NCI-H2107 (cell line): ENCODE measurements at regions not wholly inside any gene's neighbourhood (a gene's known extent, or its start where the extent isn't known, plus 50 kb on each side); places are given as distances from the start of the nearest gene placed in this dataset.
"Not testable (repeated sequence)": the region's sequence is repeated elsewhere in the genome, so short reads cannot be mapped to it uniquely, and the experiment has no call there.

Source experiments
- DNase-seq: peaks from one replicate; lab custom pipeline; 2025; lab: John Stamatoyannopoulos, UW

- DNase-seq, result no peak
These were observed 471.9 kb downstream of the RPS29 start for GRCh38 chr14:49114161-49114893.

- DNase-seq, result no peak
These were observed 479.2 kb downstream of the RPS29 start for GRCh38 chr14:49106741-49107667.

DNA sequence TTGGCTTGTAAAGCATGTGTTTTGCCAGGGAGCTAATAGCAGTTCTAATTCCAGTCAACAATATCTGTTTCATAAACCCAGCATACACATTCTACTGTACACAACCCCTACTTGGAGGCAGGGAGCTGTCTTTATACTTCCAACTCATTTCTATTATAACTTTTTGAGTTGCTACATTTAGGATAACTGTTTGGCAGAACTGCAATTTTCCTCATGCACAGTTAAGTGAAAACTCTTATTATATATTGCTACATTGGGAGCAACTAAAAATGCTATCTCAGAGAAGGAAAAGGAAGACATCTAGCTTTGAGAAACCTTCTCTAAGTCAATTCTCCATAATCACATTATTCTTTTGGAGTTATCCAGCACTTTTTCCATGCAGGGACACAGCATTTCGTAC is 480.2 kb downstream of the RPS29 start:
- DNase-seq, result no peak

- no peak for DNase-seq
These were observed 480.7 kb downstream of the RPS29 start for GRCh38 chr14:49105512-49105911.

DNA sequence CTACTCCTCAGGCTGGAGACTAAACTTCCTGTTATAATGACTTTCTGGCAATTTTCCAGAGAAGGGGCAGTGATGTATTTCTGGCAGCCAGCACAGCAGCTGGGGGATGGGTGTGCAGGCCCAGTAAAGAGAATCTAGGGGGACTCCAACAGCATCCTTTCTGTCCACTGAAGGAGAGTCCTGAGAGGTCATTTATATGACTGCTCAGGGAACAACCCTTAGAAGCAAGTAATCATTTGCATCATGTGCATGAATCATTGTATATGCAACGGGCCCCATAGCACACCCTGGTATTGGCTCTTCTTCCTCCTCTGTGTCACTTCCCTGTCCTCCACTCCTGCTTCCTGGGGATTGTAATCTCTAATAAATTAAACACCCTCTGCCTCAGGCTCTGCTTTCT is 493.8 kb downstream of the RPS29 start:
- no peak for DNase-seq

GRCh38 chr14:49089107-49089506 is 497.1 kb downstream of the RPS29 start:
- no peak for DNase-seq

GRCh38 chr14:49073292-49073691 is 512.9 kb downstream of the RPS29 start:
- not testable (repeated sequence) for DNase-seq

DNA sequence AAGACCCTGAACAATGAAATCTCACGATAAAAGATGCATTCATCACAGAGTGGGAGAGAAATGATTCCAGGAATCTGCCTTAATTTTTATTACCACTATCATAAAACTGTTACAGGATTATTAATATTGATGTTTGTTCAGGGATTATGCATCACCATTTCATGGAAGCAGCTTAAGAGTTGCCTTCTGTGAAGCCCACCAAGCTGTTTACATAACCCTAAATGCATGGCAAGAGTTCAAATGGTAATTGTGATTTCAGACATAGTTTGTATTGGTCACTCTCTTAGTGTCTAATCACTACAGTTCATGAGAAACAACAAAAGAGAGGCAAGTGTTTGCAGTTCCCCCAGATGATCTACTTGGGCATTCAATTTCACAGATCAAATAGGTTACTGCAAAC is 527.7 kb downstream of the RPS29 start:
- no peak for DNase-seq

DNA sequence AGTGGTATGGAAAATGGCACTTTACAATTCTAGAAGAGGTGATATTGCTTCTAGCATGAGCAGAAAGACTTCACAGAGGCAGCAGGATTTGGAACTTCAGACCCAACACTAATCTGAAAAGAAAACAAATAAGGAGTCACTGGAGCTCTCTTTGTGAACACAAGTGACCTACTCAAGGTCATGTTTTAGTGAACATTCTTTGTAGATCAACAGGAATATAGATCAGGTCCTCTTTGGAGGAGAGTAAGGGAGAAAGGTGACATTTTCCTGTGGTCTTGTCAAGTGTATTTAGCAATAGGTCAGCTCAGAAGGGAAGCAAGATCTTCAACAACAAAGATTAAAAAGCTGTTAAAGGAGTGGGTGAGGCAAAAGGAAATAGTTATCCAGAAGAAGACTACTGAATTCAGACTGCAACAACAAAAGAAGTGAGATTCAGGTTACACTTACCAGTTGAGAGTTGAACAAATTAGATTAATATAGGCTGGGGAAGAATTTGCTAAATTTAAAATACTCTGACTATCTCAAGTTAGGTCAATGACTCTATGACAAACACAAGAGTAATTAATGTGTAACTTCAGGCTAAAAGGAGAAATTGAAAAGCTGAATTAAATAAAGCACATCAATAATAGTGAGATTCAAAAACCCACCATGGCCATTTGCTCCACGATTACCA is 528.2 kb downstream of the RPS29 start:
- DNase-seq, result no peak

DNA sequence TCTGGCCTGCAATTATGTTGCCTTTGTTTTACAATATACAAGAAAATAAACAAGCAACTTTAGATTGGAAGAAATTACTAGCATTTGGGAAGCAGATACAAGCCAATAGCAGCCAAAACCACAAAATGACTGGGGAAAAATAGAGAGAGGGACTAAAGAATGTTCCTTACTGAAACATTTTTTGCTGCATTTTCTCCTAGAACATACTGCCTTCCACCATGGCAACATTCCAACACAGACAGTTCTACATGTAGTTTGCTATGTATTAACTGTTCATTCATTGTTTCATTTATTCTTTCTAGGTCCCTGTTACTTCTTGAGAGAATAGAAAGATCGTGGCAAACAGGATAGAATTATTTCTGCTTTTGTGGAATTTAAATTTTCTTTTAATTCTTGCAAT is 530.2 kb downstream of the RPS29 start:
- no peak for DNase-seq

DNA sequence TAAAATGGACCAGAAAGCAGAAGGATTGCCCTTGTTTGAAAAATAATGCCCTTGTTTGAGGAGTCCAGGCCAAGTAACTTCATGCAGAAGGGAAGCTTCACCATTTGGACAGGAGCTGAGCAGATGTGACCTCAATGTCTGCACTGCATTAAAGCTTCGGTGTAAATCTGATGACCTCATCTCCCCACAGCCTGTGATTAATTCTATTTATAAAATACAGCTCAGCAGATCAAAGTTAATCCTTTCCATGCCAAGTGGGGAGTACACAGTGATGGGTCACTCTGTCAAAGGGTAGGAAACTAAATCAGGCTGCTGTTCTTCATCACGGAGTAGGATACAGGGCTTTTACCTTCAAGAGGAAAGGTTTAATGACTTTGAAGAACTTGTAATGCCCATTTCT is 533.7 kb downstream of the RPS29 start:
- no peak for DNase-seq

DNA sequence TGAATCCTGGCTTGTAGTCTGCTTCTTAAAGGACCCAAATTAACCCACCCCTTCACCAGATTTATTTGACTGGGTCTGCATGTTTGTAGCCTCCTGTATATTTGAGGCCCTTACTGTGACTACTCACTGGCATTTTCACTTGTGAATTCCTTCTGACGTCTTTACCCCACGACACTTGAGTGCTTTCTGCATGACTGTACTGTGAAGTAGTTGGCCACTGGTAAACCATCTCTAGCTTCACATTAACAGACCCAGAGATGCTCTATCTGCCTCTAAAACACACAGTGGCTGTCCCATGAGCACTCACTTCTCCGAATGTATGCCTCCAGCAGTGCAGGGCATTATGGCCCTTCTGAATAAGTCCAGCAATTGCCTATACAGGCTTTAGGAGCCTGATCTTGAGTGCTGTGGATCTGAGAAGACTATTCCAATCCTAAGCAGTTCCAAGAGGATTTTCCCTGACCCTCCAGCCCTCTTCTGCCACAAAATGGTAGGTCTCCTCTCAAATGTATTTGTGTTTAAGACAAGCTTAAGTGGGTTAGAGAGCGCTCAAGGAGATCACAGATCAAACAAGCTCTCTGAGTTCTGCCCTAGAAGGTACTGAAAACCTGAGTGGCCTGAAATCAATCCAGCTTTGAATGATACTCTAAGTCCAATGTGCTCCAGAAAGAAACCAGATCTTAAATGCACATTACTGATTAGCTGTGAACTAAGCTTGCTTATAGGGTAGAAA is 534.7 kb downstream of the RPS29 start:
- DNase-seq, result no peak

- no peak for DNase-seq
These were observed 535.4 kb downstream of the RPS29 start for GRCh38 chr14:49050822-49051221.

- no peak for DNase-seq
These were observed 536.5 kb downstream of the RPS29 start for GRCh38 chr14:49049711-49050110.

GRCh38 chr14:49044981-49045380 is 541.2 kb downstream of the RPS29 start:
- DNase-seq, result no peak

DNA sequence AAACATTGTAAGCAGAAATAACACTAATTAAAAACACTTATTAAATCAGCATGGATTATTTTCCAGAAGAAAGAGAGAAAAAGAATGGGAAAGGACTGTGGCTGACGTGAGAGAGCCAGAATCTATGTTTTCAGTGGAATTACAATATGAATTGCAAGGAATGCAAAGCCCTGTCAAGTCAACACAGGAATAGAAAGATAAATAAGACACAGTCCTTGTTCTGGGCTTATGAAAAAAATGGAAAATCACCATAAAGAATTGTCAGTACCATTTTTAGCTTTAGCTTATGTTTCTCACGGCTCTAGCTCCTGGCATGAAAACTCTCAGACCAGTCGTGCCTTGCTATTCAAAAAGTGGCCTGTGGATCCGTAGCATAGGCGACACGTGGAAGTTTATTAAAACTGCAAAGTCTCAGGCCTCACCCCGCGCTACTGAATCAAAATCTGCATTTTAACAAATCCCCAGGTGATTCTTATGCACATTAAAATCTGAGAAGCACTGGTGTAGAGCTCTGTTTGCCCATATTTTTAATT is 549.1 kb downstream of the RPS29 start:
- DNase-seq, result no peak

DNA sequence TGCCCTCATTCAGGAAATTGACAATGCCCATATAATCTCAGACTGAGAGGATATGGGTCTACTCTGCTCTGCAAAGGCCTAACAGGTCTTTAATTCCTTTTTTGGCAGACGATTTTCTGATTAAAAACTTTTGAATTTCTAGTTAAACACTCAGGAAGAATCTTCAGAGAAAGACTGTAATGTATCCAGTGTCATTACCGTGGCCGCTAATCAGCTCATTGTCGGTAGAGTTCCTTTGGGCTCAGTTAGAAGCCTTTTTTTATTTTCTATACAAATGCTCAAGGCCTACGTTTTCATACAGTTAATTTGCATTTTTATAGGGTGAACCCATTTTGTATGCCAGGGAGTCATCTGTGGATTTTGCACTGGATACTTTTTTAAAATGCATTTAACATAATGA is 549.9 kb downstream of the RPS29 start:
- no peak for DNase-seq

DNA sequence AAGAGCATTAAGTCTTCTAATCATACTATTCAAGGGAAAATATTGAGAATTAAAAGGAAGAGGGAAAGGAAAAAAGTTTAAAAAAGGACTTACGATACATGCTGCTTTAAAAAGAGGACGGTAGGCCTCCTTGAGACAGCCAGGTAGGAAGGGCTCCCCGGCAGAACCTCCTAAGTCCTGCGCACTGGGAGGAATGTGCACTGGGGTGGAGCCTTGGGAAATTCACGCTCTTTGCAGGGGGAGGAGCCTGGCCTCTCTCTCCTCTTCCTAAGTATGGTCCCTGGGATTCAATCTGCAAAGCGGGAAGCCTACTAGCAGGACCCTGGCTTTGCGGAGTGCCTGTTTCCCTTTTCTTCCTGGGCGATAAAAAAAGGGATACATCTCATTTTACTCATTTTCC is 553.0 kb downstream of the RPS29 start:
- DNase-seq, result no peak

DNA sequence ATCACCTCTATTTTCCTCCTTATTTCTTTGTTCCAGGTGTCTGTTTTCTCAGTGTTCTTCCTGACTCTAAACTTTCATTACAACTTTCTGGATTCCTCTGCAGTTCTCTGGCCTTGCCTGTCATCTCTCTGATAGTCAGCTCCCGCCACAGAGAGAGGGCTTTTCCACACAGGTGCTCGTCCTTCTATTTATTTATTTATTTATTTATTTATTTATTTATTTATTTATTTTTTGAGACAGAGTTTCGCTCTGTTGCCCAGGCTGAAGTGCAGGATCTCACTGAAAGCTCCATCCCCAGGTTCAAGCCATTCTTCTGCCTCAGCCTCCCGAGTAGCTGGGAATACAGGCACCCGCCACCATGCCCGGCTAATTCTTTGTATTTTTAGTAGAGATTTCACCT is 554.5 kb downstream of the RPS29 start:
- not testable (repeated sequence) for DNase-seq

GRCh38 chr14:49019467-49020115 is 566.6 kb downstream of the RPS29 start:
- no peak for DNase-seq

GRCh38 chr14:49017447-49017846 is 568.7 kb downstream of the RPS29 start:
- DNase-seq, result no peak
